Neural progenitor cell (in vitro differentiated cells): ENCODE measurements at regions not wholly inside any gene's neighbourhood (a gene's known extent, or its start where the extent isn't known, plus 50 kb on each side); places are given as distances from the start of the nearest gene placed in this dataset.

Experiments used
- DNase-seq: peaks from one replicate; pipeline ENCODE4 v3.0.0-alpha.2; 2016; ENCODE audit warnings: low spot score
- H2AFZ ChIP-seq: fragments of 200-600 bp; sonication (generic); replicated peaks from 2 replicates; pipeline ENCODE4 v1.6.1; 2016; ENCODE audit warnings: antibody characterized with exemption
- H3F3A ChIP-seq: fragments of 200-600 bp; sonication (generic); 2 replicates; pipeline ENCODE4 v1.6.1; 2016; ENCODE audit warnings: antibody characterized with exemption, low read depth
- H3K27ac ChIP-seq: fragments of 200-600 bp; sonication (generic); 2 replicates; pipeline ENCODE4 v1.5.1; 2016; ENCODE audit warnings: mild to moderate bottlenecking
- H3K27me3 ChIP-seq: fragments of 200-600 bp; sonication (generic); 2 replicates; pipeline ENCODE4 v1.6.1; 2016; ENCODE audit warnings: mild to moderate bottlenecking, moderate library complexity
- H3K36me3 ChIP-seq: fragments of 200-600 bp; sonication (generic); 2 replicates; pipeline ENCODE4 v1.5.1; 2016
- H3K4me1 ChIP-seq: fragments of 200-600 bp; sonication (generic); 2 replicates; pipeline ENCODE4 v1.6.1; 2016; ENCODE audit warnings: mixed run types
- H3K4me2 ChIP-seq: fragments of 200-600 bp; sonication (generic); 2 replicates; pipeline ENCODE4 v1.6.1; 2016
- H3K4me3 ChIP-seq: fragments of 200-600 bp; sonication (generic); 2 replicates; pipeline ENCODE4 v1.5.1; 2016
- H3K79me2 ChIP-seq: fragments of 200-600 bp; sonication (generic); 2 replicates; pipeline ENCODE4 v1.6.1; 2016; ENCODE audit warnings: low read depth
- H3K9ac ChIP-seq: fragments of 200-600 bp; sonication (generic); 2 replicates; pipeline ENCODE4 v1.6.1; 2016
- H3K9me3 ChIP-seq: fragments of 200-600 bp; sonication (generic); 2 replicates; pipeline ENCODE4 v1.5.1; 2016; ENCODE audit warnings: low read depth
- H4K20me1 ChIP-seq: fragments of 200-600 bp; sonication (generic); 2 replicates; pipeline ENCODE4 v1.6.1; 2016; ENCODE audit warnings: low read depth
- H3K27ac Mint-ChIP-seq: 3 replicates; pipeline ENCODE4 v1.8.0; 2021; ENCODE audit warnings: mixed read lengths
- H3K27me3 Mint-ChIP-seq: 2 replicates; pipeline ENCODE4 v1.8.0; 2022; ENCODE audit warnings: low read depth, mild to moderate bottlenecking, inconsistent platforms, moderate library complexity, mixed read lengths; ENCODE audit not compliant: insufficient read depth
- H3K36me3 Mint-ChIP-seq: 3 replicates; pipeline ENCODE4 v1.8.0; 2021; ENCODE audit warnings: mixed read lengths
- H3K4me1 Mint-ChIP-seq: 3 replicates; pipeline ENCODE4 v1.8.0; 2021; ENCODE audit warnings: mixed read lengths
- H3K4me3 Mint-ChIP-seq: 3 replicates; pipeline ENCODE4 v1.8.0; 2021; ENCODE audit warnings: mild to moderate bottlenecking, moderate library complexity, mixed read lengths
- H3K9me3 Mint-ChIP-seq: 3 replicates; pipeline ENCODE4 v1.8.0; 2020; ENCODE audit warnings: mixed read lengths
- EZH2 ChIP-seq: fragments of 200-600 bp; sonication (generic); IDR thresholded peaks from 2 replicates; pipeline ENCODE4 v1.6.1; 2017; ENCODE audit warnings: antibody characterized with exemption, mild to moderate bottlenecking, moderate library complexity
- EZH2phosphoT487 ChIP-seq: fragments of 200-600 bp; sonication (generic); IDR thresholded peaks from 2 replicates; pipeline ENCODE4 v1.6.1; 2017; ENCODE audit warnings: antibody characterized with exemption
- TF ChIP-seq, protein P1 (sequence below): fragments of 200-600 bp; sonication (generic); IDR thresholded peaks from 2 replicates; pipeline ENCODE4 v1.5.1; 2017; ENCODE audit warnings: antibody characterized with exemption, mild to moderate bottlenecking

- Histone ChIP-seq H3K27ac (no peak overlapping the region), H3K9me3 (no peaks in the 10 kb centered on the region), H3F3A (no peaks in the 10 kb centered on the region), H3K36me3 (no peaks in the 10 kb centered on the region), H2AFZ (no peak overlapping the region), H3K79me2 (no peaks in the 10 kb centered on the region), H3K9ac (no peak overlapping the region), H4K20me1 (no peaks in the 10 kb centered on the region), H3K27me3 (no peaks in the 10 kb centered on the region), H3K4me1 (peaks cover 4% of the 10 kb centered on the region), H3K4me3 (no peak overlapping the region), H3K4me2 (no peak overlapping the region)
- no peak for TF ChIP-seq EZH2phosphoT487
- H3K27me3 Mint-ChIP-seq: no peaks in the 10 kb centered on the region
- no peak for DNase-seq
- H3K27ac Mint-ChIP-seq: no peak overlapping the region
- peaks cover 2% of the 10 kb centered on the region for H3K4me1 Mint-ChIP-seq
- H3K36me3 Mint-ChIP-seq: no peaks in the 10 kb centered on the region
- no peak overlapping the region for H3K4me3 Mint-ChIP-seq
- no peaks in the 10 kb centered on the region for H3K9me3 Mint-ChIP-seq
These were observed 194.5 kb downstream of the ADAMTS15 start for GRCh38 chr11:130642994-130643393.

DNA sequence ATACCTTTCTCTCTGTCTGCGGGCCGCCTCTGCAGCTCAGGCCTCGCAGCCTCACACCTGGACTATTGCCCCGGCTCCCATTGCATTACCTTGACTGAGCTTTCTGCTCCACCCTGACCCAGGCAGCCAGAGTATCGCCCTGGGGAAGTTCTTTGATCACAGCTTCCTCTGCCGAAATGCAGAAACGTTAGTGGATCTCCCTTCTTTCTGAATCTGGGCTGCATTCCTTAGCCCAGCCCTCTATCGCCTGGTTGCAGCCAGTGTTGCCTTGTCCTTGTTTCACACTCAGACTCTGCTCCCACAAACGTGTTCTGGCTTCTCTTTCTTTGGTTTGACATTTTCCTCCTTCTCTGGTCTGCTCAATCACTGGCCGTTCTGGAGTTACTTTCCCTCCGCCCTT lies 195.7 kb downstream of the ADAMTS15 start:
- Histone ChIP-seq H3K9ac (no peak overlapping the region), H4K20me1 (no peaks in the 10 kb centered on the region), H3K79me2 (no peaks in the 10 kb centered on the region), H3K4me3 (no peak overlapping the region), H3K27me3 (no peaks in the 10 kb centered on the region), H3K9me3 (no peaks in the 10 kb centered on the region), H3K27ac (no peak overlapping the region), H2AFZ (peak overlapping the region; percentile 20), H3K4me2 (no peak overlapping the region), H3F3A (no peaks in the 10 kb centered on the region), H3K36me3 (no peaks in the 10 kb centered on the region), H3K4me1 (peaks cover 4% of the 10 kb centered on the region)
- Mint-ChIP-seq H3K4me3 (no peak overlapping the region), H3K9me3 (no peaks in the 10 kb centered on the region), H3K27me3 (no peaks in the 10 kb centered on the region), H3K4me1 (no peaks in the 10 kb centered on the region), H3K27ac (no peak overlapping the region), H3K36me3 (no peaks in the 10 kb centered on the region)
- TF ChIP-seq, protein P1, sequence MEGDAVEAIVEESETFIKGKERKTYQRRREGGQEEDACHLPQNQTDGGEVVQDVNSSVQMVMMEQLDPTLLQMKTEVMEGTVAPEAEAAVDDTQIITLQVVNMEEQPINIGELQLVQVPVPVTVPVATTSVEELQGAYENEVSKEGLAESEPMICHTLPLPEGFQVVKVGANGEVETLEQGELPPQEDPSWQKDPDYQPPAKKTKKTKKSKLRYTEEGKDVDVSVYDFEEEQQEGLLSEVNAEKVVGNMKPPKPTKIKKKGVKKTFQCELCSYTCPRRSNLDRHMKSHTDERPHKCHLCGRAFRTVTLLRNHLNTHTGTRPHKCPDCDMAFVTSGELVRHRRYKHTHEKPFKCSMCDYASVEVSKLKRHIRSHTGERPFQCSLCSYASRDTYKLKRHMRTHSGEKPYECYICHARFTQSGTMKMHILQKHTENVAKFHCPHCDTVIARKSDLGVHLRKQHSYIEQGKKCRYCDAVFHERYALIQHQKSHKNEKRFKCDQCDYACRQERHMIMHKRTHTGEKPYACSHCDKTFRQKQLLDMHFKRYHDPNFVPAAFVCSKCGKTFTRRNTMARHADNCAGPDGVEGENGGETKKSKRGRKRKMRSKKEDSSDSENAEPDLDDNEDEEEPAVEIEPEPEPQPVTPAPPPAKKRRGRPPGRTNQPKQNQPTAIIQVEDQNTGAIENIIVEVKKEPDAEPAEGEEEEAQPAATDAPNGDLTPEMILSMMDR: no peak
- DNase-seq: peak; percentile 12

GRCh38 chr11:130645164-130645842 lies 196.9 kb downstream of the ADAMTS15 start:
- Mint-ChIP-seq H3K27me3 (no peaks in the 10 kb centered on the region), H3K4me3 (no peak overlapping the region), H3K4me1 (no peaks in the 10 kb centered on the region), H3K36me3 (no peaks in the 10 kb centered on the region), H3K27ac (no peak overlapping the region), H3K9me3 (no peaks in the 10 kb centered on the region)
- Histone ChIP-seq H3K4me3 (no peak overlapping the region), H2AFZ (no peak overlapping the region), H3K9ac (no peak overlapping the region), H3K79me2 (no peaks in the 10 kb centered on the region), H3F3A (no peaks in the 10 kb centered on the region), H3K4me2 (no peak overlapping the region), H3K27me3 (no peaks in the 10 kb centered on the region), H3K36me3 (no peaks in the 10 kb centered on the region), H3K4me1 (peaks cover 4% of the 10 kb centered on the region), H3K9me3 (no peaks in the 10 kb centered on the region), H3K27ac (no peak overlapping the region), H4K20me1 (no peaks in the 10 kb centered on the region)
- TF ChIP-seq, protein P1: no peak
- TF ChIP-seq EZH2 (no peak), EZH2phosphoT487 (no peak)
- DNase-seq: no peak

- Mint-ChIP-seq H3K9me3 (no peaks in the 10 kb centered on the region), H3K4me1 (no peaks in the 10 kb centered on the region), H3K4me3 (no peak overlapping the region), H3K27me3 (peaks cover 2% of the 10 kb centered on the region), H3K27ac (no peak overlapping the region), H3K36me3 (no peaks in the 10 kb centered on the region)
- no peak overlapping the region for H2AFZ ChIP-seq
- H3K4me2 ChIP-seq: no peak overlapping the region
- H3K9ac ChIP-seq: no peak overlapping the region
- no peaks in the 10 kb centered on the region for H3F3A ChIP-seq
- H3K4me3 ChIP-seq: no peak overlapping the region
- H3K9me3 ChIP-seq: no peaks in the 10 kb centered on the region
- no peaks in the 10 kb centered on the region for H3K27me3 ChIP-seq
- no peaks in the 10 kb centered on the region for H3K36me3 ChIP-seq
- H4K20me1 ChIP-seq: no peaks in the 10 kb centered on the region
- peaks cover 4% of the 10 kb centered on the region for H3K4me1 ChIP-seq
- no peaks in the 10 kb centered on the region for H3K79me2 ChIP-seq
- TF ChIP-seq EZH2 (no peak), EZH2phosphoT487 (no peak)
- TF ChIP-seq, protein P1: no peak
- no peak for DNase-seq
- H3K27ac ChIP-seq: no peak overlapping the region
These were observed 197.4 kb downstream of the ADAMTS15 start for GRCh38 chr11:130645843-130646197.
